HG02852 (cell line): ENCODE measurements at regions not wholly inside any gene's neighbourhood (a gene's known extent, or its start where the extent isn't known, plus 50 kb on each side); places are given as distances from the start of the nearest gene placed in this dataset.
"Not testable (repeated sequence)": the region's sequence is repeated elsewhere in the genome, so short reads cannot be mapped to it uniquely, and the experiment has no call there.

ENCODE experiments used
- ATAC-seq: cut with Tn5 transposase; IDR thresholded peaks from one replicate; pipeline ENCODE4 v1.9.1; 2021; ENCODE audit warnings: mild to moderate bottlenecking, moderate library complexity; ENCODE audit not compliant: unreplicated experiment

DNA sequence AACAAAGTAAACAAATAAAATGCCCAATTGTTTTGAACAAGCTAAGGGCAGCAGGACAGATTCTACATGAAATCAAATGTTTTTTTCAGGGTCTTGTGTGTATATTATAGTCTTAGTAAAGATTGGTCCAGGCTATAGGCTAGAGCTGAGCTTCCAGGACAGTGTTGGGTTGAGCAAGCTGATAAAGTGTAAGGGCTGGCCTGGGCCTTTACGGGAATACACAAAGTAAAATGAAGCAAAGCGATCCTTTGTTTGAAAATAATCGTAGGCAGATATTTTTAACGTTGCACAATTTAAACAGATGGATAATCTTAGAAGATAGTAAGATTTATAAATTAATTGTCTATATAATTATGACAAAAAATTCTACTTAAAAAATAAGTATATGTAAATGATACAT, 1204.6 kb downstream of the OTOL1 start:
- ATAC-seq, result no peak

DNA sequence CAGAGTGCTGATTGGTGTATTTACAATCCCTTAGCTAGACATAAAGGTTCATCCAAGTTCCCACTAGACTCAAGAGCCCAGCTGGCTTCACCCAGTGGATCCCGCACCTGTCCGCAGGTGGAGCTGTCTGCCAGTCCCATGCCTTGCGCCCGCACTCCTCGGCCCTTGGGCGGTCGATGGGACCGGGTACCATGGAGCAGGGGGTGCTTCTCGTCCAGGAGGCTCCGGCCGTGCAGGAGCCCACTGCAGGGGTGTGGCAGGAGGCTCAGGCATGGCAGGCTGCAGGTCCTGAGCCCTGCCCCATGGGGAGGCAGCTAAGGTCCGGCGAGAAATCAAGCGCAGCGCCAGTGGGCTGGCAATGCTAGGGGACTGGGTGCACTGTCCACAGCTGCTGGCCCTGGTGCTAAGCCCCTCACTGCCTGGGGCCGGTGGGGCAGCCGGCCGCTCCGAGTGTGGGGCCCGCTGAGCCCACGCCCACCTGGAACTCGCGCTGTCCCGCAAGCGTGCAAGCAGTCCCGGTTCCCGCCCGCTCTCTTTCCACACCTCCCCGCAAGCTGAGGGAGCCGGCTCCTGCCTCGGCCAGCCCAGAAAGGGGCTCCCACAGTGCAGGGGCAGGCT, 1206.3 kb downstream of the OTOL1 start:
- no peak for ATAC-seq

DNA sequence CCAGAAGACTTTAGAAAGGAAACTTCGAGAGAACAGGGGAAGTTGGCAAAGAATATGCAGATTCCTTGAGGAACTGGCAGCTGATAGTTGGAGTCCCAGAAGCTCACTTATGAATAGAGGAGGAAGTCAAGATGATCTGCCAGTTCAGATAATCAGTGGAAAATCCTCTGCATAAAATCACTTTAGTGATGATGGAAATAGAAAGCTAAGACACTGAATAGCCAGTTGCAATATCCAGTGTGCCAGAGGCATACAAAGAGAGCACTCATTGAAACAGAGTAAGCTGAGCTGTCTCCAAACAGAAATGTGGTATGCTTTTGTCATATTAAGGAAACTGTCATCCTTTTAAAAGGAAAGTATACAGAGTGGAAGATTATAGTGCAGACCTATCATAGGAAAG, 1207.6 kb downstream of the OTOL1 start:
- no peak for ATAC-seq

DNA sequence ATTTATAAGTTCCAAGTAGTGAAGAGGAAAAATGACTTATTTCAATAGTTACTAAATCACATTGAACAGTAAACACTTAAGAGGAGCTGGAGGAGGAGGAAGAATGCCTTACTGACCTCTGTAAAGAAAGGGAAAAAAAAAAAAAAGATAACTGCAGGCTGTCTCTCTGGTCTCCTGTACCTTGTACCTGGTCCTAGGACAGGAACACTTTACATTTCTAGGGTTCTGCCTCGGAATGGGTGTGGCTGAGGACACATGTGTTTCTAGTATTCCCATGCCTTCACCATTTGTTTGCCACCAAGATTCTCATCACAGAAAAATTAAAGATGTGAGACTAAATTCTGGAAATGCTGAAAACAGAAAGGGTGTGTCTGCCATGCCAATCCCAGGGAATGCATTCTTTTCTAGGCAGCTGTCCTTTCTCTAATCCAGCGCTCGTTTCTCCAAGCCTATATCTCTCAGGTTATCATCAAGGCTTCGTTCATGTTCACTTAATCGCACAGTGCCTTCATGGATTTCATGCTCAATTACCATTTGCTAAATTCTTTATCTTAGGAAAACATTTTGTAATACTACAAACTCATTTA, 1208.3 kb downstream of the OTOL1 start:
- no peak for ATAC-seq

DNA sequence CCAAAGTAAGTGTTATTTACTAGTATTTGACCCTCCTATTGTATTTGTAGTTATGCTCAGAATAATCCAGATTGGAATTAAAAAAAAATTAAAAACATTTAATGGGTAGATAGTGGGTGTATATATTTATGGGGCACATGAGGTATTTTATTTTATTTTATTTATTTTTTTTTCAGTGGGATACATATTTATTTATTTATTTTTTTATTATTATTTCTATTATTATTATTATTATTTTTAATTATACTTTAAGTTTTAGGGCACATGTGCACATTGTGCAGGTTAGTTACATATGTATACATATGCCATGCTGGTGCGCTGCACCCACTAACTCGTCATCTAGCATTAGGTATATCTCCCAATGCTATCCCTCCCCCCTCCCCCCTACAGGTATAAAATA, 1211.8 kb downstream of the OTOL1 start:
- ATAC-seq, result not testable (repeated sequence)

DNA sequence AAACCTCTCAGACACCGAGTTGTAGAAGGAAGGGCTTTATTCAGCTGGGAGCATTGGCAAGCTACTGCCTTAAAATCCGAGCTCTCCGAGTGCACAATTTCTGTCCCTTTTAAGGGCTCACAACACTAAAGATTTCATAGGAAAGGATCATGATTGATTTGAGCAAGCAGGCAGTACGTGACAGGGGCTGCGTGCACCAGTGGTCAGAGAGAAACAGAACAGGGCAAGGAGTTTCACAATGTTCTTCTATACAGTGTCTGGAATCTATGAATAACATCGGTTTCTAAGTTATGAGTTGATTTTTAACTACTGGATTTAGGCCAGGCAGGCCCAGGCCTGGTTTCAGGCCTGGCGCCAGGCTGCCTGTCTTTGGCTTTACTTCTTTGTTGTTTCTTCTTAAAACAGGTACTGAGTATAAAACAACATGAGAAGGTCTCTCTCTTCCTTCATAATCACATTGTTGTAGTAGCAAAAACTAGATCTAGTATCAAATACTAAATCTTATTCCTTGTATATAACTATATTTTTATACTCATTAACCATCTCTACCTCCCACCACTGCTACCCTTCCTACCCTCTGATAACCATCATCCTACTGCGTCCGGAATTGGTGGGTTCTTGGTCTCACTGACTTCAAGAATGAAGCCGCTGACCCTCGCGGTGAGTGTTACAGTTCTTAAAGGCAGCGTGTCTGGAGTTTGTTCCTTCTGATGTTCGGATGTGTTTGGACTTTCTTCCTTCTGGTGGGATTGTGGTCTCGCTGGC, 1212.5 kb downstream of the OTOL1 start:
- ATAC-seq, result not testable (repeated sequence)

DNA sequence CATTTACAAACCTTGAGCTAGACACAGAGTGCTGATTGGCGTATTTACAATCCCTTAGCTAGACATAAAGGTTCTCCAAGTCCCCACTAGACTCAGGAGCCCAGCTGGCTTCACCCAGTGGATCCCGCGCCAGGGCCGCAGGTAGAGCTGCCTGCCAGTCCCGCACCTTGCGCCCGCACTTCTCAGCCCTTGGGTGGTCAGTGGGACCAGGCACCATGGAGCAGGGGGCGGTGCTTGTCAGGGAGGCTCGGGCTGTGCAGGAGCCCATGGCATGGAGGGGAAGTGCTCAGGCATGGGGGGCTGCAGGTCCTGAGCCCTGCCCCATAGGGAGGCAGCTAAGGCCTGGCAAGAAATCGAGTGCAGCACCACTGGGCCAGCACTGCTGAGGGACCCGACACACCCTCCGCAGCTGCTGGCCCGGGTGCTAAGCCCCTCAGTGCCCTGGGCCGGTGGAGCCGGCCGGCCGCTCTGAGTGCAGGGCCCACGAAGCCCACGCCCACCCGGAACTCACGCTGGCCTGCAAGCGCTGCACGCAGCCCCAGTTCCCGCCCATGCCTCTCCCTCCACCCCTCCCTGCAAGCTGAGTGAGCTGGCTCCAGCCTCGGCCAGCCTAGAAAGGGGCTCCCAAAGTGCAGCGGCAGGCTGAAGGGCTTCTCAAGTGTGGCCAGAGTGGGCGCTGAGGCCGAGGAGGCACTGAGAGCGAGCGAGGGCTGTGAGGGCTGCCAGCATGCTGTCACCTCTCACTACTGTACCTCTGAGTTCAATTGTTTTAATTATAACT, 1213.9 kb downstream of the OTOL1 start:
- ATAC-seq, result no peak

DNA sequence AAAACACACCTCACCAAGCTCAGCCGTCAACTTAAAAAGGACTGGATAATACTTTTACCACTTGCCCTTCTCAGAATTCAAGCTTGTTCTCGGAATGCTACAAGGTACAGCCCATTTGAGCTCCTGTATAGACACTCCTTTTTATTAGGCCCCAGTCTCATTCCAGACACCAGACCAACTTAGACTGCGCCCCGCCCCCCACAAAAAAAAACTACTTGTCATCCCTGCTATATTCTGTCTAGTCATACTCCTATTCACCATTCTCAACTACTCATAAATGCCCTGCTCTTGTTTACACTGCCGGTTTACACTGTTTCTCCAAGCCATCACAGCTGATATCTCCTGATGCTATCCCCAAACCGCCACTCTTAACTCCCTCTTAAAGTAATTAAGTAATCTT, 1220.5 kb downstream of the OTOL1 start:
- not testable (repeated sequence) for ATAC-seq

DNA sequence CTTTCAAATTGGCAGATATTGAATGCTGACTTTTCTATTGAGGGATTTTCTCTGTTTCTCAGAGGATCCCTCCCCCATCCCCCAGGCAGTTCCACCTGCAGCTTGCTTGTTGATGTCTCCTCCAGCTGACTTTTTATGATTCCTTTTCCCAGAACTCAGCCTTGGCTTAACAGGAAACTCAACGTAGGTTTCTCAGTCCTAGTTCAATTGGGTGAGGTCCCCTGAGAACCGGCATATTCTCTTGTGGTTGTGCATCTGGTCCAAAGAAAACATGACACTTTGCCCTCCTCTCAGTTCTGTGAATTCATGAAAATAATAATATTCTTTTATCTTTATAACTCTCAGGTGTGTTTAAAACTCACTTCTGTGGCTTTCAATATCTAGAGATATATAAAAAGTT, 1222.1 kb downstream of the OTOL1 start:
- ATAC-seq, result no peak

DNA sequence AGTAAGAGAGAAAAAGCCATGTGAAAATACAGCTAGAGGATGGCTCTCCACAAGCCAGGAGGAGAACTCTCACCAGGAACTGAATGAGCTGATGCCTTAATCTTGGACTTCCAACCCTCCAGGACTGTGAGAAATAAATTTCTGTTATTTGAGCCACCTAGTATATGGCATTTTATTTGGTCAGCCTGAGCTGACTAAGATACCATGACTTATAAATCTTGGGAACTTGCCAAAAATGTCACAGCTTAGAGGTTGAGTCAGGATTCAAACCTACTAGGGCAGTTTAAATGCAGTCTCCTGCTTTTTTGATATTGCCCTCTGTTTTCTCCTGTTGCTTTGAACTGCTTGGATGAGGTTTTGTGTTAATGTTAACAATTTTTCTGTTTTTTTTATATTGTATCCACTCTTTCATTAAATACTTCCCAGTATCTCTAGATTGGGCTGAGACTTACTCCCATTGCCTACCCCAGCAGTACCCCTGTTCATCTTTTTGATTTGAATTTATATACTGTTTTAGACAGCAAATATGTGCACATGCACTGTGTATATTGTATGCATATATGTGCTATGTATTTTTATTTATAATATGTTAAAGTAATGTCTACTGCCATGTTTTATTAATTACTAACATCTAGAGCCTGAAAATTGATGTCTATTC, 1223.2 kb downstream of the OTOL1 start:
- no peak for ATAC-seq

DNA sequence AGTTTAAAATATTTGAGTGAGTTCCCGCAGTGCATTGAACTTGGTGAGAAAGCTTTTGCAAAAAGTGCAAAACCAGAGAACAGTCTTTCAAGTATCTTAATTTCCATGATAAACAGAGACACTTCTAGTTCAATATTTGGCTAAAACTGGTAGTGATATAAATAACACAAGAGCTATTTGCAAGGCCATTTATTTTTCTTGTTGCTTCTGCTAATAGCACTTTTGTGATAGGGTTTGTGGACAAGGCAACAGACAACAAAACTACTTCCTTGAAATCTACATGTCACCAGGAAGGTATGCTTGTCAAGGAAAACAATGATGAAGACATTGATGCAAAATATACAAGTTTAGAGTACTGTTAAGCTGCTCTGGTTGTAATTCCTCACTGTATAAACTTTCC, 1225.1 kb downstream of the OTOL1 start:
- ATAC-seq, result no peak

DNA sequence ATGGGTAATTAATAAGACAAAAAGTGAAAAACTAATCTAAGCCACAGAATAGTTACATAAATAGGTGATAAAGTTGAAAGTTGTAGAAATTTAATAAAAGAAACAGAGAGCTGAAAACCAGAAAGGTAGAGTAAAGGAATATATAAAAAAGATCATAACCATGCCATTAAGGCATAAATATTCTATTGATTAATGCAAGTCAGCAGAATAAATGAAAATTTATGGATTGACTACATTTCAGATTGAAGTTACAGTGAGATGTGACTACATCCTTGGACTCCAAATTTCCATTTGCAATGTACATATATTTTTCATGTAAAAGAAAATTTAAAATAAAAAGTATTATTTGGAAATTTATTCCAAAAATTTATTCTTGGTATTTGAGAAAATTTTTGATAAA, 1225.7 kb downstream of the OTOL1 start:
- no peak for ATAC-seq

DNA sequence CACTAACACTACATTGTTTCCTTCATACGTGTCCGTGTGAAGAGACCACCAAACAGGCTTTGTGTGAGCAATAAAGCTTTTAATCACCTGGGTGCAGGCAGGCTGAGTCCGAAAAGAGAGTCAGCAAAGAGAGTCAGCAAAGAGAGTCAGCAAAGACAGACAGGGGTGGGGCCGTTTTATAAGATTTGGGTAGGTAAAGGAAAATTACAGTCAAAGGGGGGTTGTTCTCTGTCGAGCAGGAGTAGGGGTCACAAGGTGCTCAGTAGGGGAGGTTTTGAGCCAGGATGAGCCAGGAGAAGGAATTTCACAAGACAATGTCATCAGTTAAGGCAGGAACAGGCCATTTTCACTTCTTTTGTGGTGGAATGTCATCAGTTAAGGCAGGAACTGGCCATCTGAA, 1226.2 kb downstream of the OTOL1 start:
- not testable (repeated sequence) for ATAC-seq

DNA sequence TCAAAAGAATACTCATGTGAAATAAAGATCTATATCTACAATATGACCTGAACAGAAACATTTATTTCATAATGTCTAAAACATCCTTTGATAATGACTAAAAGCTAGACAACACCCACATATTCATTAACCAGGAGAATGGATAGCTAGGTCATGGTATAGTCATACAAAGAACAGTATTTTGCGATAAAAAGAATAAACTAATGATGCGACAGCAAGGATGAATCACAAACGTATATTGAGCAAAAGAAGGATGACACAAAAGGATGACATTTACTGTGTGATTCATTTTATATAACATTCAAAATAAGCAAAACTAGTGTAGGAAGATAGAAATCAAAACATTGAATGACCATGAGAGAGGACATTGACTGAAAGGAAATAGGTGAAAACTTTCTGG, 1233.1 kb downstream of the OTOL1 start:
- ATAC-seq, result no peak

DNA sequence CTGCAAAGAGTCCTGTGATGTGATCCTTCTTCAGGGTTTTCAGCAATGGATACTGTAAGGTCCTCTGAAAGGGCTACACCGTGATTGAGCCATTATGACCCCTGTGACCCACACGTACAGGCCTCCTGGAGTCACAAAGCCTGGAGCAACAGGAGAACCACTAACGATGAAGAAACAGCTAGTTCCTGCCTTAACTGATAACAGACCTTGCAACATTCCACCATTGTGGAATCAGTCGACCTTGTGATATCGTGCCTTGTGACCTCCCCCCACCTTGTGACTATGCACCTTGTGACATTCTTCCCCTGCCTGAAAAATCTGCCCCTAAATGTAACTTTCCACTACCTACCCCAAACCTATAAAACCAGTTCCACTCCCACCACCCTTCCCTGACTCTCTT, 1235.4 kb downstream of the OTOL1 start:
- not testable (repeated sequence) for ATAC-seq

DNA sequence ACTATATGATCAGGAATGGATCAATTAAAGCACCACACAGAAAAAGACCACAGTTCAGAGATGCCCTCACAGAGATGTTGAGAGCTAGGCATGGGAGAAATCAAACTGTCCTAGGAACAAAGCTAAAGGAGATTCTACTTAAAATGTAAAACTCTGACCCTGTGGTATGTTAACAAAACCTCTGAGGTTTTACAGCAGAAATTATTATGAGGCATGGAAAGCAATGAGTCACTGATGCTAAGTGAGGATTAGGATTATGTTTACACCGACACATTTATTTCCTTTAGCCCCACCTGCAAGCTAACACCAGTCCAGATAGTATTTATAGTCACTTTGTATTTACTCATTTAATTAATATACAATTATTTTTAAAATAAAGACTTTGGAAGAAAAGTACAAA, 1242.2 kb downstream of the OTOL1 start:
- no peak for ATAC-seq

DNA sequence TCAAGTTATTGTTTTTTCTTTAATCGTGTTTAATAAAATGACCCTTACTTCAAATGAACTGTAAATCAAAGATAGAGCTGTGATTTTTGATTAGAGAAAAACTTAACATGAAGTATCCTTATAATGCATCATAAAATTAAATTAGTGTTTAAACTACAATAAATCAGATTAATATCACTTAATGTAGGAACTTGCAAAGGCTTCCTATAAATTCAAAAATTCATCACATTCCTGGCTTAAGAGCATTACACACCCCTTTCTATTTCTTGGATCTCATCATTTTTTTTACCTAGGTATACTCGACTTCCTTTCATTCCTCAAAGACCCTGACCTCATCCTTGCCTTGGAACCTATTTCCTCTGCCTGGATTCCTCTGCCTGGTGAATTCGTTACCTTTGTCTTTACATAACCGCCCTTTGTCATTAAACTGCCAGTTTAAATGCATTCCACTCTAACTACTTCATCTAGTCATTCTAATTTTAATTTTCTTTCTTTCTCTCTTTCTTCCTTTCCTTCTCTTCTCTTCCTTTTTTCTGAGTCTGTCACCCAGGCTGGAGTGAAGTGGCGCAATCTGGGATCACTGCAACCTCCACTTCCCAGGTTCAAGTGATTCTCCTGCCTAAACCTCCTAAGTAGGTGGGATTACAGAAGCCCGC, 1244.5 kb downstream of the OTOL1 start:
- no peak for ATAC-seq

DNA sequence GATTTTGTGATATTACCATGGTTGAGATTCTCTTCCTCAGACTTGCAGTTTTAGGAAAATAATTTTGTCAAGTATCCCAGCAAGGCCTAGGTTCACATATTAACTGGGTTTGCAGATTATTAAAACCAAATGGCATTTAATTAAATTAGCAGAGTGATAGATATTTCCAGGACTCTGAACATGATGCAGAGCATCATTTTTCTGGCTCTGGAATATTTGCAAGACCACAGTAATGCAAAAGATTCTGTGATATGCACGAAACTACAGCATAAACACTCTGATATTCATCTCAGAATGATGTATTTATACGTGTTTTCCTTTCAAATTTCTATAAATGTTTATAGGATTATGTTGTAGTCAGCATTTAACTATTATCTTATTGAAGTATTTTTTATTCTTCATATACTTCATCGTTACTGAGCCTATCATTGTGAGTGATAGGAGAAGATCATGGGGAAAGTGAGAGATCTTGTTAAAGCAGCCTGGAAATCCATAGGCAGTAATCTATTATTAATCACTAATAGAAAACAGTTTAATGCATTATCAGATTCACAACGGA, 1245.6 kb downstream of the OTOL1 start:
- no peak for ATAC-seq

DNA sequence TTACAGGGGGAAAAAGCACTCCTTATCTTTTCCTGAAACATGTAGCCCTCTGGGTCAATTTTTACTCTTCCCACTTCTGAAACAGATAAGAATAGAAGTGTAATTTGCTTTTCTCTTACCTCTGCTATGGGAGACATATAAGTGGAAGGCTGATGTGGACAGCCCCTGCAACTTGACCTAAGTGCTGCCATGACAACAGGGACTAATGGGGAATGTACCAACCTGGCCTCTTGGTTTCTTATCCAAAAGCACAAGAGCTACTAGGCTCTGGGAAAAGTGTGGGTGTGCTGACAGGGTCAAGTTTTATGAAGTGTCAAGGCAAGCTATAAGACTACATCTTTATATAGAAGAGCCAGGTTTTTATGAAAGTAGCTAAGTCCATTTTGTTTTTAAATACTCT, 1246.5 kb downstream of the OTOL1 start:
- no peak for ATAC-seq

DNA sequence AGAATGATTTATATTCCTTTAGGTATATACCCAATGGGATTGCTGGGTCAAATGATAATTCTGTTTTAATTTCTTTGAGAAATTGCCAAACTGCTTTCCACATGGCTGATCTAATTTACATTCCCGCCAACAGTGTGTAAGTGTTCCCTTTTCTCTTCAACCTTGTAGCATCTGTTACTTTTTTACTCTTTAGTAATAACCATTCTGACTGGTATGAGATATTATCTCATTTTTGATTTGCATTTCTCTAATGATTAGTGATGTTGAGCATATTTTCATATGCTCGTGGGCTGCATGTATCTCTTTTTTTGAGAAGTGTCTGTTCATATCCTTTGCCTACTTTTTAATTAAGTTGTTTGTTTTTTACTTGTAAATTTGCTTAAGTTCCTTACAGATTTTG, 1264.2 kb downstream of the OTOL1 start:
- ATAC-seq, result no peak
